HG03108 (cell line): ENCODE measurements at regions not wholly inside any gene's neighbourhood (a gene's known extent, or its start where the extent isn't known, plus 50 kb on each side); places are given as distances from the start of the nearest gene placed in this dataset.

Experiments
- ATAC-seq: cut with Tn5 transposase; IDR thresholded peaks from one replicate; pipeline ENCODE4 v1.9.1; 2021; ENCODE audit warnings: moderate library complexity; ENCODE audit not compliant: unreplicated experiment

DNA sequence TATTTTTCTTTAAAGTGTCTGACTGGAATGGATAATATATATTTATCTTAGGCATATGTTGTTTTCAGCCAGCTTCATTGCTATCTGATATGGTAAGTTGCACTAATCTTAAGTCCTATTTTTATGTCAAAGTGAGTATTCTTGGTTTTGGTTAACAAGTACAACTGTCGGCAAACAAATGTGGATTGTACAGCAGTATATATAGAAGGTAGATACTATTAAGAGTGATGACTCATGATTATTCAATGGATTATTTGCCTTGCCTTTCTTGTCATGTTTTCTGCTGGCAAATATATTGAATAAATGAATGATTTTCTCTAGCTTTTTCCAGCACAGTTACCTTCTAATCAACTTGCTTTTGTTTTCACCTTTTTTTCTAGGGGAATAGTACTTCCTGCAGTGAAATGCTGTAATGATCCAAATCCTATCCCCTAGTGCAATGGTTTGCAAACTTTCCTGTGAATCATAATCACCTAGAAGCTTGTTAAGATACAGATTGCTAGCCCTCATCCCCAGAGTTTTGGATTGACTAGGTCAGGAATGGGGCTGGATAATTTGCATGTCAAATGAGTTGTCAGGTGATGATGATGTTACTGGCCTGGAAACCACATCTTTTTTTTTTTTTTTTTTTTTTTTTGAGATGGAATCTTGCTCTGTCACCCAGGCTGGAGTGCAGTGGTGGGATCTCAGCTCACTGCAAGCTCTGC, 60.8 kb upstream of the ARRDC3 start:
- ATAC-seq, result no peak

DNA sequence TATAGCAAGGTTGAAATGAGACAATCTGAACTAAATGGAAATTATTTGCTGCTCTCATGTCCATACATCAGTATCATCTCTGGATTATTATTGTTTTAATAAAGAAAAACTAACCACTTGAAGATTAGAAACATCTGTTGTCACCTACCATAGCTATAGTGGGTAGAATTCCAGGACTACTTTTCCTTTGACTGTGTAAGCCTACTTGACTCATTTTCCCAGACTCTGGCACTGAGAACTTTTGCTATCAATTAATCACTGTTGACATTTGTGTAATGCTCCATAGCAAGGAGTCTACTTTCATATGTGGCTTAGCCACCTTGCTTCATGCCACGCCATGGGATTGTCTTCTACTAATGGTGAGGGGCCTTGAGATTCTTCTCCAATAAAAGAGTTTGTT, 59.9 kb upstream of the ARRDC3 start:
- no peak for ATAC-seq

DNA sequence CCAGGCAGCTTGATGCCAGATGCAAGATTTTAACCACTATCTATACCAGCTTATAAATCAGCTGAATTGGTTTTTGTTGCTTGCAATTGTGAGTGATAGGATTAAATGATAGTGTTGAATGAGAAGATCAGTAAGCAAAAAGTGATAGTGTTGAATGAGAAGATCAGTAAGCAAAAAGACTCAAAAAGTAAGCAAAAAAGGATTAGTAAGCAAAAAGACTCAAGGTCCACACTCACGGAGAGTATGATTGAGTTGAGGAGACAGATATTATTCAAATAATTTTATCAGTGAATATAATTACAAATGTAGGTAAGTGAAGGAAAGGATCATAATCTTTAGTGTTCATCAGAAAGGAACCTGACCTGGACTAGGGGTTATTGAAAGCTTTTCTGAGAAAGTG, 58.0 kb upstream of the ARRDC3 start:
- ATAC-seq, result no peak

DNA sequence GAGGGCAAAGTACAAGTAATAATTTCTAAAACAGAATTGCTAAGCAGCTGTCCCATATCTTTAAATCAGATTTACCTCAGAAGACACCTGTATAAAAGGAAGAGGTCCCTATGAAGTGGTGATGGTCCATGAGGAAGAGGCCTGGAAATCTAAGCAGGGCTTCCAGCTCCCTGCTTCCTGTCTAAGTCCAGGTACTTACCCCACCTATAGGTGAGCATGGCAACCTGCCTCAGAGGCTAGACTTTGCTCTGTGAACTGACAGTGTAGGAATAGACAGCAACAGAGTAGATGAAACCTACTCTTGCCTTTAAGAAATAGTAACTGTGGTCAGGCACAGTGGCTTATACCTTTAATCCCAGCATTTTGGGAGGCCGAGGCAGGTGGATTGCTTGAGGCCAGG, 55.8 kb upstream of the ARRDC3 start:
- ATAC-seq, result no peak

GRCh38 chr5:91436241-91436640, 53.1 kb upstream of the ARRDC3 start:
- no peak for ATAC-seq

DNA sequence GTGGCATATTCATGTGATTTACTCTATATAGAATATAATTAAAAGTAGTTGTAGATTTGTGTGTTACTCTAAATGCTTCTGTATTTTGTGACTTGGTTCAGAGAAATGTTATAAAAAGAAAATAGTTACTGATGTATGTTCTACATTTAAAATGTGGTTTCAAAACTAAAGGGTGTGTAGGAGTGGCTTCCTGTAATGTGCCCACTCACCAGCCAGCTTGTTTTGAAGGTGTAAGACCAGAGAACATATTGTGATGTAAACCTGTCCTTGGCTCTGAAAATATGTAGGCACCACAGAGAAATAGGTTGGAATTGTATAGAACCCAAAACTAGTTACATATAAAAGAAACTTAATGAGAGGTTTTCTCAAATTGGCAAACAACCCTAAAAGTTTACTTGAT, 51.2 kb upstream of the ARRDC3 start:
- ATAC-seq, result no peak

DNA sequence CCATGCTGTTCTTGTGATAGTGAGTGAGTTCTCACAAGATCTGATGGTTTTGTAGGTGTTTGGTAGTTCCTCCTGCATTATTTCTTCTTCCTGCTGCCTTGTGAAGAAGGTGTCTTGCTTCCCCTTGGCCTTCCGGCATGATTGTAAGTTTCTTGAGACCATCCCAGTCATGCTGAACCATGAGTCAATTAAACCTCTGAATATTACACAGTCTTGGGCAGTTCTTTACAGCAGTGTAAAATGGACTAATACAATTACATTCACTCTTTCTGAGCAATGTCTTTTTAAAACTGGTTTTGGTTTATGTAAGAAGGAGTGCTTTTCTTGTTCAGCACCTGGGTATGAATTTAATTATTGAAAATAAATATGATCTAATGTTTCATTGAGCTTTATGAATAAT, 50.7 kb upstream of the ARRDC3 start:
- no peak for ATAC-seq
